CD4-positive, alpha-beta T cell (primary cell): ENCODE measurements at regions not wholly inside any gene's neighbourhood (a gene's known extent, or its start where the extent isn't known, plus 50 kb on each side); places are given as distances from the start of the nearest gene placed in this dataset.

Experiments used
- ATAC-seq: fragments of 200-7000 bp; cut with Tn5 transposase; one replicate; pipeline ENCODE4 v1.10.0; 2022; ENCODE audit warnings: mild to moderate bottlenecking; ENCODE audit not compliant: poor library complexity
- CTCF ChIA-PET: fragments of 350-600 bp; sonication (Branson Sonifier 250); formaldehyde crosslinking; loops from one replicate; lab custom pipeline; 2021; ENCODE audit warnings: antibody characterized with exemption, inconsistent platforms; lab: Charles Lee
- POLR2A ChIA-PET: fragments of 350-600 bp; sonication (Branson Sonifier 250); formaldehyde crosslinking; loops from one replicate; lab custom pipeline; 2021; ENCODE audit warnings: antibody characterized with exemption, inconsistent platforms; lab: Charles Lee
- DNase-seq, 14 experiments: peaks; one replicate each; pipeline ENCODE4 v3.0.0-alpha.2; 2013 to 2020; ENCODE audit warnings: mixed read lengths in 2 of 14
- H3K27ac ChIP-seq, 2 donors: one replicate each; pipeline versions ENCODE4 v1.5.1 to v1.7.0; 2013; ENCODE audit warnings: low read length in 2 of 2, low read depth in 1 of 2, mild to moderate bottlenecking in 1 of 2
- H3K27me3 ChIP-seq, 2 experiments: 1 replicate in 1 of 2; 2 replicates in 1 of 2; pipeline versions ENCODE4 v1.6.1 to v1.7.0; 2013; ENCODE audit warnings: low read length in 2 of 2, control low read depth in 1 of 2, mild to moderate bottlenecking in 1 of 2, moderate library complexity in 1 of 2; ENCODE audit not compliant: insufficient read depth in 2 of 2, control insufficient read depth in 1 of 2
- H3K36me3 ChIP-seq: one replicate; pipeline ENCODE4 v1.6.1; 2013; ENCODE audit warnings: low read length, control low read depth; ENCODE audit not compliant: insufficient read depth
- H3K4me1 ChIP-seq: one replicate; pipeline ENCODE4 v1.6.1; 2013; ENCODE audit warnings: low read length, control low read depth; ENCODE audit not compliant: insufficient read depth
- H3K4me3 ChIP-seq: one replicate; pipeline ENCODE4 v1.5.1; 2013; ENCODE audit warnings: mild to moderate bottlenecking, low read length, moderate library complexity
- H3K9me3 ChIP-seq, 2 experiments: 1 replicate in 1 of 2; 2 replicates in 1 of 2; pipeline versions ENCODE4 v1.6.1 to v1.7.0; 2013; ENCODE audit warnings: low read length in 2 of 2, mild to moderate bottlenecking in 2 of 2, control low read depth in 1 of 2, moderate library complexity in 1 of 2; ENCODE audit not compliant: control insufficient read depth in 1 of 2, insufficient read depth in 1 of 2
- H3K27ac Mint-ChIP-seq: one replicate; pipeline ENCODE4 v1.8.0; 2020; ENCODE audit warnings: mixed read lengths
- H3K27me3 Mint-ChIP-seq: one replicate; pipeline ENCODE4 v1.8.0; 2021; ENCODE audit warnings: mixed read lengths
- H3K36me3 Mint-ChIP-seq: one replicate; pipeline ENCODE4 v1.8.0; 2021; ENCODE audit warnings: low read depth, mixed read lengths
- H3K4me1 Mint-ChIP-seq: one replicate; pipeline ENCODE4 v1.8.0; 2021; ENCODE audit warnings: low read depth, mixed read lengths
- H3K4me3 Mint-ChIP-seq: one replicate; pipeline ENCODE4 v1.8.0; 2020; ENCODE audit warnings: mild to moderate bottlenecking, mixed read lengths
- H3K9me3 Mint-ChIP-seq: one replicate; pipeline ENCODE4 v1.8.0; 2020; ENCODE audit warnings: mixed read lengths
- CTCF ChIP-seq: fragments of 200-600 bp; IDR thresholded peaks from one replicate; pipeline ENCODE4 v1.8.0; 2022; ENCODE audit warnings: antibody characterized with exemption, mild to moderate bottlenecking
- intact Hi-C, 2 experiments: fragments of 100-400 bp; cut with DNase I in 1 of 2; cut with micrococcal nuclease in 1 of 2; formaldehyde crosslinking; loops; one replicate each; pipeline versions ENCODE4 v1.15.1 to v1.9.0; 2023 to 2025; cut with DNase I, micrococcal nuclease

- Histone ChIP-seq H3K9me3 (no peaks in the 10 kb centered on the region), H3K27me3 (no peaks in the 10 kb centered on the region), H3K27ac (no peak overlapping the region), H3K4me1 (no peaks in the 10 kb centered on the region), H3K4me3 (no peak overlapping the region), H3K36me3 (no peaks in the 10 kb centered on the region)
- no peaks in the 10 kb centered on the region for H3K4me1 Mint-ChIP-seq
- ATAC-seq (no peak), DNase-seq (no peak)
- POLR2A ChIA-PET = no interaction called here
- no peak for TF ChIP-seq CTCF
- no peak overlapping the region for H3K4me3 Mint-ChIP-seq
- CTCF ChIA-PET = no interaction called here
- H3K27me3 Mint-ChIP-seq = no peaks in the 10 kb centered on the region
- no peaks in the 10 kb centered on the region for H3K36me3 Mint-ChIP-seq
- intact Hi-C loops = no loop called here
- H3K9me3 Mint-ChIP-seq = no peaks in the 10 kb centered on the region
- H3K27ac Mint-ChIP-seq = no peak overlapping the region
Measured at GRCh38 chr1:194538453-194538852, 1352.0 kb upstream of the B3GALT2 start.

GRCh38 chr1:194537521-194537920 is 1351.1 kb upstream of the B3GALT2 start:
- no peak overlapping the region for H3K27ac ChIP-seq
- Mint-ChIP-seq H3K4me3 (no peak overlapping the region), H3K9me3 (no peaks in the 10 kb centered on the region), H3K27me3 (no peaks in the 10 kb centered on the region), H3K4me1 (no peaks in the 10 kb centered on the region), H3K36me3 (no peaks in the 10 kb centered on the region), H3K27ac (no peak overlapping the region)
- H3K4me3 ChIP-seq = no peak overlapping the region
- ChIA-PET POLR2A (no interaction called here), CTCF (no interaction called here)
- intact Hi-C loops = no loop called here
- H3K36me3 ChIP-seq = no peaks in the 10 kb centered on the region
- DNase-seq = no peak
- no peaks in the 10 kb centered on the region for H3K27me3 ChIP-seq
- ATAC-seq = no peak
- no peaks in the 10 kb centered on the region for H3K9me3 ChIP-seq
- H3K4me1 ChIP-seq = no peaks in the 10 kb centered on the region
- no peak for TF ChIP-seq CTCF

GRCh38 chr1:194535369-194535768 is 1349.0 kb upstream of the B3GALT2 start:
- intact Hi-C loops = no loop called here
- Mint-ChIP-seq H3K4me1 (no peaks in the 10 kb centered on the region), H3K4me3 (no peak overlapping the region), H3K27me3 (no peaks in the 10 kb centered on the region), H3K36me3 (no peaks in the 10 kb centered on the region), H3K27ac (no peak overlapping the region), H3K9me3 (no peaks in the 10 kb centered on the region)
- no peaks in the 10 kb centered on the region for H3K27me3 ChIP-seq
- no peaks in the 10 kb centered on the region for H3K36me3 ChIP-seq
- ChIA-PET POLR2A (no interaction called here), CTCF (no interaction called here)
- no peak overlapping the region for H3K4me3 ChIP-seq
- ATAC-seq = no peak
- no peak for DNase-seq
- TF ChIP-seq CTCF = no peak
- H3K4me1 ChIP-seq = no peaks in the 10 kb centered on the region
- H3K9me3 ChIP-seq = no peaks in the 10 kb centered on the region
- no peak overlapping the region for H3K27ac ChIP-seq
